ENCODE measurements at regions not wholly inside any gene's neighbourhood (a gene's known extent, or its start where the extent isn't known, plus 50 kb on each side); places are given as distances from the start of the nearest gene placed in this dataset.

- TF ChIP-seq CTCF (IDR thresholded peaks at IDR 0.05; ENCODE audit: poor library complexity): no peak
- no peak for TF ChIP-seq EZH2phosphoT487 (IDR thresholded peaks at IDR 0.05; ENCODE audit: low read depth, severe bottlenecking, unreplicated experiment)
Measured at GRCh38 chr4:176883681-176884418, 91.1 kb upstream of the VEGFC start.

Data from hepatocyte (in vitro differentiated cells).